IMR-90 (cell line): ENCODE measurements at regions not wholly inside any gene's neighbourhood (a gene's known extent, or its start where the extent isn't known, plus 50 kb on each side); places are given as distances from the start of the nearest gene placed in this dataset.

ENCODE experiments used
- CTCF ChIP-seq: conservative IDR thresholded peaks from 2 replicates; pipeline ENCODE4 v1.5.1; 2012; ENCODE audit warnings: mild to moderate bottlenecking, low read depth, low read length, improper control_type of control experiment
- ELK1 ChIP-seq: fragments of 150-350 bp; IDR thresholded peaks from 2 replicates; pipeline ENCODE4 v1.6.1; 2016; ENCODE audit warnings: low read depth, mild to moderate bottlenecking, low read length, moderate library complexity, borderline replicate concordance
- NFE2L2 ChIP-seq: fragments of 150-350 bp; IDR thresholded peaks from 2 replicates; pipeline ENCODE4 v1.6.1; 2016; ENCODE audit warnings: low read depth, mild to moderate bottlenecking, low read length
- POLR2A ChIP-seq: IDR thresholded peaks from 2 replicates; pipeline ENCODE4 v1.6.1; 2012; ENCODE audit warnings: mild to moderate bottlenecking, low read depth, low read length
- RAD21 ChIP-seq: IDR thresholded peaks from 2 replicates; pipeline ENCODE4 v1.6.1; 2012; ENCODE audit warnings: low read length, improper control_type of control experiment

- TF ChIP-seq CTCF, result no peak
- TF ChIP-seq RAD21, result no peak
- no peak for TF ChIP-seq NFE2L2
- TF ChIP-seq POLR2A, result no peak
- TF ChIP-seq ELK1, result no peak
Measured at GRCh38 chr18:5606951-5607350, 63.2 kb upstream of the EPB41L3 start.
